GM19025 (cell line): ENCODE measurements at regions not wholly inside any gene's neighbourhood (a gene's known extent, or its start where the extent isn't known, plus 50 kb on each side); places are given as distances from the start of the nearest gene placed in this dataset.
"Not testable (repeated sequence)": the region's sequence is repeated elsewhere in the genome, so short reads cannot be mapped to it uniquely, and the experiment has no call there.

ENCODE experiments used
- ATAC-seq: cut with Tn5 transposase; IDR thresholded peaks from one replicate; pipeline ENCODE4 v1.9.1; 2021; ENCODE audit warnings: mild to moderate bottlenecking, low read depth, moderate library complexity; ENCODE audit not compliant: unreplicated experiment

GRCh38 chr6:68038815-68039408 lies 596.2 kb upstream of the ADGRB3 start:
- no peak for ATAC-seq

GRCh38 chr6:68032217-68032616 lies 602.9 kb upstream of the ADGRB3 start:
- no peak for ATAC-seq

GRCh38 chr6:68031054-68031453 lies 604.0 kb upstream of the ADGRB3 start:
- no peak for ATAC-seq

- no peak for ATAC-seq
Observed at GRCh38 chr6:68026483-68026882, 608.6 kb upstream of the ADGRB3 start.

GRCh38 chr6:68025764-68026163 lies 609.3 kb upstream of the ADGRB3 start:
- no peak for ATAC-seq

GRCh38 chr6:68024570-68025269 lies 610.4 kb upstream of the ADGRB3 start:
- no peak for ATAC-seq

- ATAC-seq, result not testable (repeated sequence)
Observed at GRCh38 chr6:68022968-68023367, 612.1 kb upstream of the ADGRB3 start.

- ATAC-seq, result no peak
Observed at GRCh38 chr6:68013780-68014515, 621.1 kb upstream of the ADGRB3 start.

GRCh38 chr6:68012822-68013221 lies 622.3 kb upstream of the ADGRB3 start:
- ATAC-seq, result no peak

GRCh38 chr6:68010936-68011335 lies 624.1 kb upstream of the ADGRB3 start:
- ATAC-seq, result no peak

- ATAC-seq, result no peak
Observed at GRCh38 chr6:68008445-68008844, 626.6 kb upstream of the ADGRB3 start.

GRCh38 chr6:68007717-68008116 lies 627.4 kb upstream of the ADGRB3 start:
- no peak for ATAC-seq

- no peak for ATAC-seq
Observed at GRCh38 chr6:67986694-67987232, 648.3 kb upstream of the ADGRB3 start.

GRCh38 chr6:67976486-67976885 lies 658.6 kb upstream of the ADGRB3 start:
- ATAC-seq, result no peak

- no peak for ATAC-seq
Observed at GRCh38 chr6:67974931-67975330, 660.2 kb upstream of the ADGRB3 start.

GRCh38 chr6:67971812-67972211 lies 663.3 kb upstream of the ADGRB3 start:
- no peak for ATAC-seq

- ATAC-seq, result no peak
Observed at GRCh38 chr6:67966830-67967229, 668.3 kb upstream of the ADGRB3 start.

GRCh38 chr6:67956352-67956751 lies 678.7 kb upstream of the ADGRB3 start:
- no peak for ATAC-seq

- ATAC-seq, result no peak
Observed at GRCh38 chr6:67952948-67953347, 682.1 kb upstream of the ADGRB3 start.

- ATAC-seq, result no peak
Observed at GRCh38 chr6:67952121-67952520, 683.0 kb upstream of the ADGRB3 start.

GRCh38 chr6:67947762-67948161 lies 687.3 kb upstream of the ADGRB3 start:
- ATAC-seq, result not testable (repeated sequence)
